HEK293 (cell line): ENCODE measurements at regions not wholly inside any gene's neighbourhood (a gene's known extent, or its start where the extent isn't known, plus 50 kb on each side); places are given as distances from the start of the nearest gene placed in this dataset.

Experiments
- CTCF ChIA-PET: fragments of 350-600 bp; formaldehyde crosslinking; extraction: SDS; loops from one replicate; lab custom pipeline; 2021; ENCODE audit warnings: antibody characterized with exemption; lab: Yijun Ruan, JAX
- POLR2A ChIA-PET: fragments of 300-600 bp; formaldehyde crosslinking; extraction: SDS; loops from one replicate; lab custom pipeline; 2020; ENCODE audit warnings: antibody characterized with exemption, inconsistent platforms; lab: Yijun Ruan, JAX
- H3K27ac ChIP-seq: fragments of 200-500 bp; sonication (Bioruptor generic); 2 replicates; pipeline ENCODE4 v1.5.1; 2014; ENCODE audit warnings: low read depth, low read length, control low read depth, inconsistent platforms; ENCODE audit errors: extremely low read depth
- H3K36me3 ChIP-seq, 2 experiments: fragments of 200-500 bp in 1 of 2; sonication (Bioruptor generic) in 1 of 2; 1 replicate in 1 of 2; 2 replicates in 1 of 2; pipeline ENCODE4 v1.5.1; 2014 to 2017; ENCODE audit warnings: inconsistent platforms in 2 of 2, low read length in 2 of 2; ENCODE audit not compliant: control insufficient read depth in 2 of 2, insufficient read depth in 1 of 2
- H3K4me1 ChIP-seq: fragments of 200-500 bp; sonication (Bioruptor generic); 2 replicates; pipeline ENCODE4 v1.5.1; 2014; ENCODE audit warnings: mild to moderate bottlenecking, low read length, inconsistent platforms; ENCODE audit not compliant: control insufficient read depth, insufficient read depth
- H3K4me3 ChIP-seq: 2 replicates; pipeline ENCODE4 v1.5.1; 2011; ENCODE audit warnings: low read depth, mild to moderate bottlenecking, control low read depth, low read length, moderate library complexity
- H3K9me3 ChIP-seq: fragments of 200-500 bp; sonication (Bioruptor generic); 2 replicates; pipeline ENCODE4 v1.5.1; 2014; ENCODE audit warnings: low read depth, low read length, inconsistent platforms; ENCODE audit not compliant: control insufficient read depth, insufficient read depth
- MYNN ChIP-seq: fragments of 450-650 bp; formaldehyde crosslinking; IDR thresholded peaks from 2 replicates; pipeline ENCODE4 v1.5.1; 2016; ENCODE audit warnings: missing biosample characterization, missing genetic modification characterization, borderline replicate concordance
- PRDM1 ChIP-seq: fragments of 450-650 bp; formaldehyde crosslinking; IDR thresholded peaks from 2 replicates; pipeline ENCODE4; 2016; ENCODE audit warnings: missing biosample characterization, missing genetic modification characterization
- ZBTB10 ChIP-seq: fragments of 450-650 bp; formaldehyde crosslinking; IDR thresholded peaks from 2 replicates; pipeline ENCODE4 v1.5.1; 2016; ENCODE audit warnings: missing biosample characterization, missing genetic modification characterization
- ZNF140 ChIP-seq: fragments of 450-650 bp; formaldehyde crosslinking; IDR thresholded peaks from 2 replicates; pipeline ENCODE4 v1.5.1; 2016; ENCODE audit warnings: missing biosample characterization, missing genetic modification characterization
- ZNF16 ChIP-seq: fragments of 450-650 bp; formaldehyde crosslinking; IDR thresholded peaks from 2 replicates; pipeline ENCODE4 v1.5.1; 2016; ENCODE audit warnings: low read depth, missing biosample characterization, missing genetic modification characterization
- ZNF571 ChIP-seq: fragments of 450-650 bp; formaldehyde crosslinking; IDR thresholded peaks from 2 replicates; pipeline ENCODE4 v1.5.0; 2017; ENCODE audit warnings: missing biosample characterization, missing genetic modification characterization
- ZNF585B ChIP-seq: fragments of 450-650 bp; formaldehyde crosslinking; IDR thresholded peaks from 2 replicates; pipeline ENCODE4 v1.5.1; 2016; ENCODE audit warnings: missing biosample characterization, missing genetic modification characterization
- ZNF654 ChIP-seq: fragments of 450-650 bp; formaldehyde crosslinking; IDR thresholded peaks from 2 replicates; pipeline ENCODE4 v1.5.1; 2016; ENCODE audit warnings: low read depth, missing biosample characterization, missing genetic modification characterization
- TF ChIP-seq, protein P1 (sequence below): fragments of 450-650 bp; formaldehyde crosslinking; IDR thresholded peaks from 2 replicates; pipeline ENCODE4 v1.5.1; 2016; ENCODE audit warnings: missing biosample characterization, missing genetic modification characterization
- TF ChIP-seq, protein P2 (sequence below): fragments of 450-650 bp; formaldehyde crosslinking; IDR thresholded peaks from 2 replicates; pipeline ENCODE4 v1.5.1; 2017; ENCODE audit warnings: missing biosample characterization, missing genetic modification characterization

DNA sequence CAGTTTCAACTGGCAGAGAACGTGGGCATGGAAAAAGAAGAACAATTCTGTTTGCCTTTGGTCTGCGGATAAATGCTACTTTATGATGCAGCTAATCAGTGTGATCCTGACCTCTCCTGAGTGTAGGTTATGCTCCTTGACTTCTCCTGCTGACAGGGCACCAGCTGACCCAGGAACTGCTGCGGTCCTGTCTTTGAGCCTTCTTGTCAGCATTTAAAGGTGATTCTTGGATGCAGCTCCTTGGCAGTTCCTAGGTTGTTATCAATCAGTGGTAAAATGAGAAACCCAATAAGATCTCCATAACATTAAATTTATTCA, 150.3 kb upstream of the FGF10 start (continued):
- TF ChIP-seq, protein P1, sequence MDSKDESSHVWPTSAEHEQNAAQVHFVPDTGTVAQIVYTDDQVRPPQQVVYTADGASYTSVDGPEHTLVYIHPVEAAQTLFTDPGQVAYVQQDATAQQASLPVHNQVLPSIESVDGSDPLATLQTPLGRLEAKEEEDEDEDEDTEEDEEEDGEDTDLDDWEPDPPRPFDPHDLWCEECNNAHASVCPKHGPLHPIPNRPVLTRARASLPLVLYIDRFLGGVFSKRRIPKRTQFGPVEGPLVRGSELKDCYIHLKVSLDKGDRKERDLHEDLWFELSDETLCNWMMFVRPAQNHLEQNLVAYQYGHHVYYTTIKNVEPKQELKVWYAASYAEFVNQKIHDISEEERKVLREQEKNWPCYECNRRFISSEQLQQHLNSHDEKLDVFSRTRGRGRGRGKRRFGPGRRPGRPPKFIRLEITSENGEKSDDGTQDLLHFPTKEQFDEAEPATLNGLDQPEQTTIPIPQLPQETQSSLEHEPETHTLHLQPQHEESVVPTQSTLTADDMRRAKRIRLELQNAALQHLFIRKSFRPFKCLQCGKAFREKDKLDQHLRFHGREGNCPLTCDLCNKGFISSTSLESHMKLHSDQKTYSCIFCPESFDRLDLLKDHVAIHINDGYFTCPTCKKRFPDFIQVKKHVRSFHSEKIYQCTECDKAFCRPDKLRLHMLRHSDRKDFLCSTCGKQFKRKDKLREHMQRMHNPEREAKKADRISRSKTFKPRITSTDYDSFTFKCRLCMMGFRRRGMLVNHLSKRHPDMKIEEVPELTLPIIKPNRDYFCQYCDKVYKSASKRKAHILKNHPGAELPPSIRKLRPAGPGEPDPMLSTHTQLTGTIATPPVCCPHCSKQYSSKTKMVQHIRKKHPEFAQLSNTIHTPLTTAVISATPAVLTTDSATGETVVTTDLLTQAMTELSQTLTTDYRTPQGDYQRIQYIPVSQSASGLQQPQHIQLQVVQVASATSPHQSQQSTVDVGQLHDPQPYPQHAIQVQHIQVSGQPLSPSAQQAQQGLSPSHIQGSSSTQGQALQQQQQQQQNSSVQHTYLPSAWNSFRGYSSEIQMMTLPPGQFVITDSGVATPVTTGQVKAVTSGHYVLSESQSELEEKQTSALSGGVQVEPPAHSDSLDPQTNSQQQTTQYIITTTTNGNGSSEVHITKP (tag by site-specific recombination): no peak
- TF ChIP-seq ZBTB10 (tag by site-specific recombination) (no peak), PRDM1 (no peak), ZNF571 (tag by site-specific recombination) (no peak), ZNF140 (tag by site-specific recombination) (no peak)
- TF ChIP-seq, all 188 proteins: peak for 0

DNA sequence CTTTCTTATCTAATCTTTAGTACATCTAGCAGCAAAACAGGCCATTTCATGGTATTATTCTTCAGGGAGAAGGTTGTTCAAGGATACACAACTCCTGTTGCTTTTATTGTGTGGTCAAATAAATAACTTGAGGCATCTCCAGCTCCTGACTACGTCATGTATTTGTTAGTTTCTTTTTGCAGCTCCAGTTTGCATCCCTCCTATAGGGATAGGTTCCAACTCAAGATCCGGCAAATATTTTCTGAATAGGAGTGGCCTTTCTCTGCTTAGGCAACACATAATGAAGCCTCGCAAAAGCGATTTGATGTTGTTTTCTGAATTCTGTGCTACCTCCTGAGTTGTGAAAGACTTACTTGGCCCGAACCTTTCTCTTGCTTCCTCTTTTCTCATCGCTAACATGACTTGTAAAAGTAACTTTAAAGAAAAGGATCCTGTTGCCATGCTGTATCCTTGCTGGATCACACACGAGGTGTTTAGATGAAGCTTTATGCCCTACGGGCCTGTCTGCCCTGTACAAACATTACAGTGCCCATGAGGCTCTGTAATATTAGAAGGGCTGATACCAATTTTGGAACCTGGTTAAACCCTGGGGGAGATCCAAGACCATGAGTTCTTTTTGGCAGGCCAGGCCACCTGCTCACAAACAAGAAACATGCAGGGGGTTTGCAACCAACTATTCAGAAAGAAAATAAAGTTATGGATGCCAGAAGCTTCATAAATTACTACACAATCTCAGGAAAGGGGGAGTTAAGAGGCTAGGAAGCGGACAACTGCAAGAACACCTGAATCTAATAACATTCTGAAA, 149.8 kb upstream of the FGF10 start:
- Histone ChIP-seq H3K4me1 (no peaks in the 10 kb centered on the region), H3K4me3 (no peak overlapping the region), H3K9me3 (no peaks in the 10 kb centered on the region), H3K27ac (no peak overlapping the region), H3K36me3 (no peaks in the 10 kb centered on the region)
- TF ChIP-seq, protein P2, sequence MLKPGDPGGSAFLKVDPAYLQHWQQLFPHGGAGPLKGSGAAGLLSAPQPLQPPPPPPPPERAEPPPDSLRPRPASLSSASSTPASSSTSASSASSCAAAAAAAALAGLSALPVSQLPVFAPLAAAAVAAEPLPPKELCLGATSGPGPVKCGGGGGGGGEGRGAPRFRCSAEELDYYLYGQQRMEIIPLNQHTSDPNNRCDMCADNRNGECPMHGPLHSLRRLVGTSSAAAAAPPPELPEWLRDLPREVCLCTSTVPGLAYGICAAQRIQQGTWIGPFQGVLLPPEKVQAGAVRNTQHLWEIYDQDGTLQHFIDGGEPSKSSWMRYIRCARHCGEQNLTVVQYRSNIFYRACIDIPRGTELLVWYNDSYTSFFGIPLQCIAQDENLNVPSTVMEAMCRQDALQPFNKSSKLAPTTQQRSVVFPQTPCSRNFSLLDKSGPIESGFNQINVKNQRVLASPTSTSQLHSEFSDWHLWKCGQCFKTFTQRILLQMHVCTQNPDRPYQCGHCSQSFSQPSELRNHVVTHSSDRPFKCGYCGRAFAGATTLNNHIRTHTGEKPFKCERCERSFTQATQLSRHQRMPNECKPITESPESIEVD (tag by site-specific recombination): no peak
- TF ChIP-seq MYNN (tag by site-specific recombination): no peak
- ChIA-PET POLR2A (no interaction called here), CTCF (interaction anchor here (2.7 kb wide), 1 partner anchor 235 kb away, joined by 11 read pairs; no protein-coding TSS in a partner anchor)

DNA sequence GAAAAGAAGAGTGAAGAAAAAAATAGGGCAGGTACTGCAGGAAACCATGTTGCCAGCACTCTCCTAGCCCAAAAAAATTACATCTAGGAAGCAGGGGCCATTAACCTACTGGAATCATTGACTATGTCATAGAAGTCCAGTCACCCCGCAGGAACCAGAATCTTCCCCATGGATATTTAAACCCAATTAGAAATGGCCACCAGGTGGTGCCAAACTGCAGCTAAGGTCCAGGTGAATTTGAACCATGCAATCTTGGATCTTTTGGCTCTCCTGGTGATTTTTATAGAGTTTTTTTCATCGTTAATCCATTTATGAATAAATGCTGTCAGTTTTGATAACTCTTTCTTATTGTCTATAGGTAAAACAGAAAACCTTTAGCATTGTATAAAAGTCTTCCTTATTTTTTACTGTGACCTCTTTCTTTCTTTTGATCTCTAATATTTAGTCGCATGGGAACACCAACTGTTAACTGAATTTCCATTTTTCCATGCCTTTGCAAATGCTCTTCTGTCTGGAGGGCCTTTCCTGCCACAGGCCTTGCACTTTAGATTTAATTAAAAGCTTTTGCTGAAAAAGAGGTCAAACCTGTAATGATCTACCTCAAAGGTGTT, 147.5 kb upstream of the FGF10 start:
- Histone ChIP-seq H3K4me3 (no peak overlapping the region), H3K27ac (no peak overlapping the region), H3K9me3 (no peaks in the 10 kb centered on the region), H3K36me3 (no peaks in the 10 kb centered on the region), H3K4me1 (no peaks in the 10 kb centered on the region)
- ChIA-PET CTCF (interaction anchor here (0.6 to 2.7 kb wide), 15 partner anchors 10 to 440 kb away, joined by 3 to 11 read pairs (median 4); no protein-coding TSS in a partner anchor), POLR2A (no interaction called here)
- TF ChIP-seq ZNF16 (tag by site-specific recombination) (no peak), ZNF654 (tag by site-specific recombination) (peak; percentile 42), ZNF585B (no peak)
